ENCODE measurements at regions not wholly inside any gene's neighbourhood (a gene's known extent, or its start where the extent isn't known, plus 50 kb on each side); places are given as distances from the start of the nearest gene placed in this dataset.

DNA sequence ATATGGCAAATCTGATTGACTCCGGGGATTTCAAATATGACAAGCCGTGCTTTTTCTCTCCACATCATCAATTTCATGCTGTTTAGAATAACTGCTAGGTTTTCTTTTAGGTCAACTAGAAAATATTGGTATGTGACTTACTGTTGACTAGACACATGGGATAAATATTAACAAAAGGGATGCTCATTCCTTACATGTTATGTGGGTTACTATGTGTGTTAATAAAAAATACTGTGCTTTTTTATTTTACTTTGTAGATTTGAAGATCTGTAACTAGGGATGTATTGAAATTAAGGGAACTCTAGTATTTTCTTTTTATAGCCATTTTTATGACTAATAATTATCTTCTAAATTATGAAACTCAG lies 264.6 kb upstream of the COL8A1 start:
- Histone ChIP-seq H3K27ac (ENCODE audit: extremely low read length, insufficient read depth, low read length) (no peak overlapping the region), H2AFZ (ENCODE audit: low read length) (no peak overlapping the region), H3K79me2 (ENCODE audit: insufficient read depth, low read length) (no peaks in the 10 kb centered on the region), H3K9ac (ENCODE audit: insufficient read depth, low read depth, low read length) (no peak overlapping the region), H3K4me1 (ENCODE audit: insufficient read depth, low read length) (no peaks in the 10 kb centered on the region), H3K27me3 (ENCODE audit: control insufficient read depth in 1 of 2, insufficient read depth in 2 of 2, low read length in 2 of 2) (no peaks in the 10 kb centered on the region), H4K20me1 (ENCODE audit: insufficient read depth, low read length) (no peaks in the 10 kb centered on the region), H3K4me3 (replicated peaks in 1 of 3; ENCODE audit: insufficient read depth in 1 of 3, low read depth in 2 of 3, low read length in 3 of 3) (no peak overlapping the region), H3K4me2 (ENCODE audit: low read depth, low read length) (no peak overlapping the region), H3K9me3 (ENCODE audit: low read length) (no peaks in the 10 kb centered on the region), H3K36me3 (replicated peaks in 1 of 2; ENCODE audit: control insufficient read depth in 1 of 2, insufficient read depth in 2 of 2, low read length in 2 of 2) (no peaks in the 10 kb centered on the region)
- DNase-seq (ENCODE audit: low spot score) (no peak), ATAC-seq (no peak), FAIRE-seq (no peak)
- POLR2A ChIA-PET, result no interaction called here
- CTCF ChIA-PET (ENCODE audit: low intra/inter-chr PET ratio, low total read pairs), result no interaction called here
- in situ Hi-C loops (cut with HindIII; ENCODE audit: extremely low pct_ligation_motif_present, low pct_unique_long_range_greater_than_20kb), result no loop called here
- intact Hi-C loops (cut with micrococcal nuclease; ENCODE audit: unreplicated experiment), result no loop called here
- TF ChIP-seq ZKSCAN1 (IDR thresholded peaks at IDR 0.05; ENCODE audit: low read length) (no peak), FOXA3 (CRISPR knock-in tag; IDR thresholded peaks at IDR 0.05) (no peak), PCBP2 (optimal IDR thresholded peaks at IDR 0.05; ENCODE audit: low read depth, low read length, poor library complexity, severe bottlenecking) (no peak), AHR (CRISPR knock-in tag; IDR thresholded peaks at IDR 0.05) (no peak), ZBTB14 (CRISPR knock-in tag; IDR thresholded peaks at IDR 0.05) (no peak), SYNCRIP (IDR thresholded peaks at IDR 0.05; ENCODE audit: insufficient read depth, low read depth, low read length) (no peak), ZNF713 (CRISPR knock-in tag; IDR thresholded peaks at IDR 0.05) (no peak), ARID2 (CRISPR knock-in tag; IDR thresholded peaks at IDR 0.05; ENCODE audit: borderline replicate concordance) (no peak), SAFB2 (CRISPR knock-in tag; IDR thresholded peaks at IDR 0.05; ENCODE audit: borderline replicate concordance, low read depth) (no peak)
- TF ChIP-seq, protein P1, sequence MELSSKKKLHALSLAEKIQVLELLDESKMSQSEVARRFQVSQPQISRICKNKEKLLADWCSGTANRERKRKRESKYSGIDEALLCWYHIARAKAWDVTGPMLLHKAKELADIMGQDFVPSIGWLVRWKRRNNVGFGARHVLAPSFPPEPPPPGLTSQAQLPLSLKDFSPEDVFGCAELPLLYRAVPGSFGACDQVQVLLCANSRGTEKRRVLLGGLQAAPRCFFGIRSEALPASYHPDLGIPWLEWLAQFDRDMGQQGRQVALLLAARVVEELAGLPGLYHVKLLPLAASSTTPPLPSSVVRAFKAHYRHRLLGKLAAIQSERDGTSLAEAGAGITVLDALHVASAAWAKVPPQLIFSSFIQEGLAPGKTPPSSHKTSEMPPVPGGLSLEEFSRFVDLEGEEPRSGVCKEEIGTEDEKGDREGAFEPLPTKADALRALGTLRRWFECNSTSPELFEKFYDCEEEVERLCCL (CRISPR knock-in tag; IDR thresholded peaks at IDR 0.05; ENCODE audit: borderline replicate concordance), result no peak
- no TSS peak for BruUV-seq (replicated peaks)
- WGBS (ENCODE audit: low lambda C conversion rate), result 2% methylated on average over 2 of the region's 2 CpGs

All from HepG2 (cell line).